Neural cell (in vitro differentiated cells): ENCODE measurements at regions not wholly inside any gene's neighbourhood (a gene's known extent, or its start where the extent isn't known, plus 50 kb on each side); places are given as distances from the start of the nearest gene placed in this dataset.

Experiments used
- H2AFZ ChIP-seq: fragments of 200-600, 300-800 bp; sonication (generic), shearing (Covaris generic); 2 replicates; pipeline ENCODE4 v1.6.0; 2014; ENCODE audit warnings: low read depth, mild to moderate bottlenecking, antibody characterized with exemption, low read length, moderate library complexity
- H3F3A ChIP-seq: fragments of 200-600 bp; shearing (Covaris generic); 2 replicates; pipeline ENCODE4 v1.6.1; 2016; ENCODE audit warnings: mild to moderate bottlenecking, moderate library complexity, mixed read lengths, antibody characterized with exemption, low read length; ENCODE audit not compliant: insufficient read depth, poor library complexity, severe bottlenecking
- H3K27ac ChIP-seq: fragments of 200-600, 300-800 bp; sonication (generic), shearing (Covaris generic); 2 replicates; pipeline ENCODE4 v1.5.1; 2014; ENCODE audit warnings: mild to moderate bottlenecking, low read length, moderate library complexity
- H3K27me3 ChIP-seq: fragments of 300-800, 200-600 bp; sonication (generic), shearing (Covaris generic); 2 replicates; pipeline ENCODE4 v1.6.0; 2014; ENCODE audit warnings: mild to moderate bottlenecking, low read depth, low read length, moderate library complexity; ENCODE audit not compliant: insufficient read depth
- H3K36me3 ChIP-seq: fragments of 300-800, 200-600 bp; sonication (generic), shearing (Covaris generic); 2 replicates; pipeline ENCODE4 v1.5.1; 2014; ENCODE audit warnings: mild to moderate bottlenecking, antibody characterized with exemption, low read length, moderate library complexity; ENCODE audit not compliant: insufficient read depth
- H3K4me2 ChIP-seq: fragments of 300-800, 200-600 bp; sonication (generic), shearing (Covaris generic); 2 replicates; pipeline ENCODE4 v1.6.0; 2014; ENCODE audit warnings: mild to moderate bottlenecking, low read length
- H3K4me3 ChIP-seq: fragments of 300-800, 200-600 bp; sonication (generic), shearing (Covaris generic); 2 replicates; pipeline ENCODE4 v1.5.1; 2014; ENCODE audit warnings: mild to moderate bottlenecking, low read length, moderate library complexity
- H3K79me2 ChIP-seq: fragments of 200-600 bp; shearing (Covaris generic); replicated peaks from 2 replicates; pipeline ENCODE4 v1.6.0; 2014; ENCODE audit warnings: mild to moderate bottlenecking, low read length, moderate library complexity; ENCODE audit not compliant: insufficient read depth
- H3K9ac ChIP-seq: fragments of 300-800, 200-600 bp; sonication (generic), shearing (Covaris generic); 2 replicates; pipeline ENCODE4 v1.6.1; 2016; ENCODE audit warnings: mild to moderate bottlenecking, low read length, mixed read lengths
- H3K9me2 ChIP-seq: fragments of 200-600 bp; shearing (Covaris generic); 2 replicates; pipeline ENCODE4 v1.6.1; 2016; ENCODE audit warnings: mild to moderate bottlenecking, low read length, mixed read lengths; ENCODE audit not compliant: insufficient read depth
- H3K9me3 ChIP-seq: fragments of 200-600, 300-800 bp; sonication (generic), shearing (Covaris generic); 2 replicates; pipeline ENCODE4 v1.6.1; 2016; ENCODE audit warnings: mild to moderate bottlenecking, mixed run types, low read length, moderate library complexity, mixed read lengths
- H4K20me1 ChIP-seq: fragments of 200-600 bp; shearing (Covaris generic); 2 replicates; pipeline ENCODE4 v1.6.1; 2016; ENCODE audit warnings: mild to moderate bottlenecking, mixed run types; ENCODE audit not compliant: insufficient read depth
- CTCF ChIP-seq: fragments of 450-650 bp; IDR thresholded peaks from 2 replicates; pipeline ENCODE4 v1.5.1; 2014; ENCODE audit warnings: antibody characterized with exemption, mild to moderate bottlenecking, moderate library complexity; ENCODE audit not compliant: poor library complexity, severe bottlenecking
- EP300 ChIP-seq: fragments of 450-650 bp; conservative IDR thresholded peaks from 2 replicates; pipeline ENCODE4 v1.6.1; 2014; ENCODE audit warnings: antibody characterized with exemption, mild to moderate bottlenecking, moderate library complexity; ENCODE audit not compliant: poor library complexity, severe bottlenecking
- EZH2 ChIP-seq: fragments of 200-600, 300-800 bp; shearing (Covaris generic), sonication (generic); IDR thresholded peaks from 2 replicates; pipeline ENCODE4 v1.6.1; 2014; ENCODE audit warnings: antibody characterized with exemption, low read length, borderline replicate concordance, mild to moderate bottlenecking; ENCODE audit not compliant: insufficient read depth, poor library complexity, severe bottlenecking
- MXI1 ChIP-seq: fragments of 450-650 bp; conservative IDR thresholded peaks from 2 replicates; pipeline ENCODE4 v1.6.1; 2014; ENCODE audit warnings: antibody characterized with exemption, mild to moderate bottlenecking; ENCODE audit not compliant: poor library complexity, severe bottlenecking
- POLR2AphosphoS5 ChIP-seq: IDR thresholded peaks from 2 replicates; pipeline ENCODE4 v1.6.1; 2012
- RAD21 ChIP-seq: fragments of 450-650 bp; conservative IDR thresholded peaks from 2 replicates; pipeline ENCODE4 v1.6.1; 2014; ENCODE audit warnings: antibody characterized with exemption, mild to moderate bottlenecking, moderate library complexity
- SMC3 ChIP-seq: fragments of 450-650 bp; conservative IDR thresholded peaks from 2 replicates; pipeline ENCODE4 v1.6.1; 2014; ENCODE audit warnings: antibody characterized with exemption, mild to moderate bottlenecking, moderate library complexity; ENCODE audit not compliant: poor library complexity
- TAF1 ChIP-seq: IDR thresholded peaks from 2 replicates; pipeline ENCODE4 v1.6.1; 2012; ENCODE audit warnings: low read depth
- TF ChIP-seq, protein P1 (sequence below): IDR thresholded peaks from 2 replicates; pipeline ENCODE4 v1.6.1; 2012; ENCODE audit warnings: borderline replicate concordance

DNA sequence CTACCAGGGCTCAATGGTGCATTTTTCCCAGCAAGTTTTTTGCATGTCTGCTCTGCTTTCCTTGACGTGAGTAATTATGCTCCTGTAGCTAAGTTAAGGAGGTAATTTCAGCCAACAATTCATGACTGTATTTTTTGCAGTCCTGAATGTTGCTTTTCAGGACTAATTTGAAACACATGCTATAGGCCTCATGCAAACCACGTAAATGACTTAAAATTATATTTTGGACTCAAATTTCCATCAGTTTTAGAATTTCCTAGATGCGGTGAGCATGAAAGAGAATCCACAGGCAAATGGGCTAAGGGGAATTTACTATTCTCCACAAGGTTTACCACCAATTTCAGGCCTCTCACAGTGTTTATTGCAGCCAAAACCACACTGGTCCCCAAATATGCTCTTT is 589.9 kb upstream of the LRRTM1 start:
- Histone ChIP-seq H3K9me2 (no peaks in the 10 kb centered on the region), H3K4me2 (no peak overlapping the region), H3K9me3 (no peaks in the 10 kb centered on the region), H3K36me3 (no peaks in the 10 kb centered on the region), H3K79me2 (no peaks in the 10 kb centered on the region), H3F3A (no peaks in the 10 kb centered on the region), H3K27me3 (no peaks in the 10 kb centered on the region), H3K4me3 (no peak overlapping the region), H2AFZ (no peak overlapping the region), H4K20me1 (no peaks in the 10 kb centered on the region), H3K27ac (no peak overlapping the region), H3K9ac (no peak overlapping the region)
- TF ChIP-seq EP300 (no peak), SMC3 (no peak), POLR2AphosphoS5 (no peak), TAF1 (no peak), MXI1 (no peak), EZH2 (no peak), CTCF (no peak), RAD21 (no peak)
- TF ChIP-seq, protein P1, sequence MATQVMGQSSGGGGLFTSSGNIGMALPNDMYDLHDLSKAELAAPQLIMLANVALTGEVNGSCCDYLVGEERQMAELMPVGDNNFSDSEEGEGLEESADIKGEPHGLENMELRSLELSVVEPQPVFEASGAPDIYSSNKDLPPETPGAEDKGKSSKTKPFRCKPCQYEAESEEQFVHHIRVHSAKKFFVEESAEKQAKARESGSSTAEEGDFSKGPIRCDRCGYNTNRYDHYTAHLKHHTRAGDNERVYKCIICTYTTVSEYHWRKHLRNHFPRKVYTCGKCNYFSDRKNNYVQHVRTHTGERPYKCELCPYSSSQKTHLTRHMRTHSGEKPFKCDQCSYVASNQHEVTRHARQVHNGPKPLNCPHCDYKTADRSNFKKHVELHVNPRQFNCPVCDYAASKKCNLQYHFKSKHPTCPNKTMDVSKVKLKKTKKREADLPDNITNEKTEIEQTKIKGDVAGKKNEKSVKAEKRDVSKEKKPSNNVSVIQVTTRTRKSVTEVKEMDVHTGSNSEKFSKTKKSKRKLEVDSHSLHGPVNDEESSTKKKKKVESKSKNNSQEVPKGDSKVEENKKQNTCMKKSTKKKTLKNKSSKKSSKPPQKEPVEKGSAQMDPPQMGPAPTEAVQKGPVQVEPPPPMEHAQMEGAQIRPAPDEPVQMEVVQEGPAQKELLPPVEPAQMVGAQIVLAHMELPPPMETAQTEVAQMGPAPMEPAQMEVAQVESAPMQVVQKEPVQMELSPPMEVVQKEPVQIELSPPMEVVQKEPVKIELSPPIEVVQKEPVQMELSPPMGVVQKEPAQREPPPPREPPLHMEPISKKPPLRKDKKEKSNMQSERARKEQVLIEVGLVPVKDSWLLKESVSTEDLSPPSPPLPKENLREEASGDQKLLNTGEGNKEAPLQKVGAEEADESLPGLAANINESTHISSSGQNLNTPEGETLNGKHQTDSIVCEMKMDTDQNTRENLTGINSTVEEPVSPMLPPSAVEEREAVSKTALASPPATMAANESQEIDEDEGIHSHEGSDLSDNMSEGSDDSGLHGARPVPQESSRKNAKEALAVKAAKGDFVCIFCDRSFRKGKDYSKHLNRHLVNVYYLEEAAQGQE, result no peak

DNA sequence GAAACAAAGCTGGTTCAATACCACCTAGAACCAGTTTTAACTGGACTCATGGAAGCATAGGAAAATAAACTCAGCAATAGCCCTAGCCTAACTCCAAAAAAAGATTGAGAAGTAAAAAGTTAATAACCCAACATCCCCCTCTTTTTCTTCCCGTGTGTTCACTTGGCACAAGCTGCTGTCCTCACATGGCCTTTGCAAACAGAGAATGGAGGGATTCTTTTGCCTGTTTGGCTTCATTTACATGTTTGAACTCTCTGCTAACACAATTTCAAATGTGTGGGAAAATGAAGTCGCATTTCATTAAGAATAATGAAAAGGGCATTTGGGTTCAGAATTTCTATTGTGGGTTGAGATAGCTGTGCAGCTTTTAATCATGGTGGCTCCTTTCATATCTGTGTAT is 589.2 kb upstream of the LRRTM1 start:
- H3K27me3 ChIP-seq, result no peaks in the 10 kb centered on the region
- H3F3A ChIP-seq, result no peaks in the 10 kb centered on the region
- no peaks in the 10 kb centered on the region for H3K79me2 ChIP-seq
- H3K9me3 ChIP-seq, result no peaks in the 10 kb centered on the region
- H4K20me1 ChIP-seq, result no peaks in the 10 kb centered on the region
- no peak for TF ChIP-seq CTCF
- TF ChIP-seq TAF1, result no peak
- TF ChIP-seq MXI1, result no peak
- TF ChIP-seq EP300, result no peak
- TF ChIP-seq POLR2AphosphoS5, result no peak
- no peak for TF ChIP-seq SMC3
- TF ChIP-seq RAD21, result no peak
- no peak for TF ChIP-seq EZH2
- TF ChIP-seq, protein P1, result no peak
- no peak overlapping the region for H3K4me2 ChIP-seq
- H3K27ac ChIP-seq, result no peak overlapping the region
- H2AFZ ChIP-seq, result no peak overlapping the region
- no peak overlapping the region for H3K9ac ChIP-seq
- no peaks in the 10 kb centered on the region for H3K9me2 ChIP-seq
- no peak overlapping the region for H3K4me3 ChIP-seq
- no peaks in the 10 kb centered on the region for H3K36me3 ChIP-seq
